Large intestine (tissue), 3 donors: ENCODE measurements at regions not wholly inside any gene's neighbourhood (a gene's known extent, or its start where the extent isn't known, plus 50 kb on each side); places are given as distances from the start of the nearest gene placed in this dataset.

Experiments
- DNase-seq, 2 donors: peaks; one replicate each; pipeline versions ENCODE4 v3.0.0 to v3.0.0-alpha.2; 2013
- H3K27ac ChIP-seq: one replicate; pipeline ENCODE4 v1.5.1; 2013; ENCODE audit warnings: low read length
- H3K27me3 ChIP-seq: 2 replicates; pipeline ENCODE4 v1.6.1; 2013; ENCODE audit warnings: low read length; ENCODE audit not compliant: control insufficient read depth, insufficient read depth
- H3K36me3 ChIP-seq: 2 replicates; pipeline ENCODE4 v1.6.1; 2013; ENCODE audit warnings: low read length; ENCODE audit not compliant: control insufficient read depth, insufficient read depth
- H3K4me1 ChIP-seq: one replicate; pipeline ENCODE4 v1.6.1; 2013; ENCODE audit warnings: low read length; ENCODE audit not compliant: control insufficient read depth, insufficient read depth
- H3K4me3 ChIP-seq: one replicate; pipeline ENCODE4 v1.5.1; 2013; ENCODE audit warnings: low read length
- H3K9me3 ChIP-seq: one replicate; pipeline ENCODE4 v1.6.1; 2013; ENCODE audit warnings: mild to moderate bottlenecking, low read depth, low read length, moderate library complexity; ENCODE audit not compliant: control insufficient read depth
- WGBS: methylation state at CpG from one replicate; pipeline ENCODE4 v1.1.5; 2013; ENCODE audit warnings: low lambda C conversion rate; ENCODE audit not compliant: insufficient coverage; 5-methylcytosine and 5-hydroxymethylcytosine counted together

GRCh38 chrX:78213331-78213730 is 73.9 kb upstream of the TAF9B start:
- peak; percentile 34 to 72 for DNase-seq
- Histone ChIP-seq H3K27me3 (no peaks in the 10 kb centered on the region), H3K4me3 (no peak overlapping the region), H3K36me3 (no peaks in the 10 kb centered on the region), H3K27ac (no peak overlapping the region), H3K9me3 (no peaks in the 10 kb centered on the region), H3K4me1 (no peaks in the 10 kb centered on the region)
- no CpG with 5 or more reads among the region's 4 CpGs for WGBS

- Histone ChIP-seq H3K27ac (no peak overlapping the region), H3K4me1 (no peaks in the 10 kb centered on the region), H3K9me3 (no peaks in the 10 kb centered on the region), H3K36me3 (no peaks in the 10 kb centered on the region), H3K27me3 (no peaks in the 10 kb centered on the region), H3K4me3 (no peak overlapping the region)
- peak in 1 of 2 donors; percentile 1 for DNase-seq
Observed at GRCh38 chrX:78199851-78200250, 60.4 kb upstream of the TAF9B start.
